ENCODE measurements at regions not wholly inside any gene's neighbourhood (a gene's known extent, or its start where the extent isn't known, plus 50 kb on each side); places are given as distances from the start of the nearest gene placed in this dataset.
"Not testable (repeated sequence)": the region's sequence is repeated elsewhere in the genome, so short reads cannot be mapped to it uniquely, and the experiment has no call there.

DNA sequence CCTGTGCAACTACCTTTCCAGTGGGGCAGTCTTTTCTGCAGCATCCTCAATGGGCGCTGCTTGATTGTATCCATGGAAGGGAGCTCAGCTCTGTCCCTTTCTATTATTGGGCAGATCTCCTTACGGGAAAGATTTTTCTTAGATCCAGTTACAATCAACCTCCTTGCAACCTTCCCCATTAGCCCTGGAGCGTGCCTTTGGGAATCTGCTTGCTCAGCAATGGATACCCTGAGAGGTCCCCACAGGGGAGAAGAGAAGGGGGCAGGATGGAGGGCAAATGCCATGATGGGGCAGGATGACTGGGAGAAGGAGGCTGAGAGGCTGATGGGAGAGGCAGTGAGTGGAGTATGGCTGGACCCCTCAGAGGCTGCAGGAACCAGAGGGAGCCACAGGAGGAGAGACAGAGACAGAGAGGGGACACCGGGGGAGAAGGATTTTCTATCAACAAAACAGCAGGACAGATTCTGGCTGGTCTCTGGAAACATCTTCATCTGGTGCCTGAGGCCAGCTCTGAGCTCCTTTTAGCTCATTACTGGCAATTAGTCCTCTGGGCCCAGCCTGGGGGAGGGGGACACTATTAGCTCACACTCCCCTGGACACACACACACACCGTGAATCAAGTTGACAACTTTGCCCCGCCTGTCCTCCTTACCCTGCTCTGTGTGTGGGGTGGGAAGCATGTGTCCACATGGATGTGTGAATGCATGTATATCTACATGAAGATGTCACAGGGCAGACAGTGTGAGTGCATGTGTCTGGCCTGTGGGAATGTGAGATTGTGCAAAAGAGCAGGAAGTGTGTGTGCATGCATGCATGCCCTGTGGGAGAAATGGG lies 80.8 kb upstream of the PAX2 start:
- DNase-seq (ENCODE audit: low spot score): no peak

GRCh38 chr10:100666634-100667033 lies 78.7 kb upstream of the PAX2 start:
- DNase-seq (ENCODE audit: low spot score): not testable (repeated sequence)

DNA sequence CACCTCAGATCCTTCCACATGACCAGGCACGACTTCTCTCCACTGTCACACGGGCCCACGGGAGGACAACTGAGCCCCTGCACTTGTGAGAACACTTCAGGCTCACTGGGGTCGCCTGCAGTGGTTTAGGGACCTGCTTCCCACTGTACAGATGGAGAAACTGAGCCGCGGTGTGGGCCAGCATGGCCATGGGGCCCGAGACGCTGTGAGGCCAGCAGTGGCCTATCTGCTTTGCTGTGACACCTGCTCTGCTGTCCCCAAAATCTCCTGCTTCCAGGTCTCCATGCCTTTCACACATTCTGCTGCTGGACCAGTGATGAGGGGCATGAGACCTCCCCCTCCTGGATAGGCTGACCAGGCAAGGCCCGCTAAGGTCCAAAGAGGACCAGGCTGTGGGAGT lies 75.8 kb upstream of the PAX2 start:
- no peak for DNase-seq (ENCODE audit: low spot score)

- no peak for DNase-seq (ENCODE audit: low spot score)
Measured at GRCh38 chr10:100670368-100670767, 75.0 kb upstream of the PAX2 start.

- peak; percentile 78 for DNase-seq (ENCODE audit: low spot score)
Measured at GRCh38 chr10:100670828-100671479, 74.4 kb upstream of the PAX2 start.

DNA sequence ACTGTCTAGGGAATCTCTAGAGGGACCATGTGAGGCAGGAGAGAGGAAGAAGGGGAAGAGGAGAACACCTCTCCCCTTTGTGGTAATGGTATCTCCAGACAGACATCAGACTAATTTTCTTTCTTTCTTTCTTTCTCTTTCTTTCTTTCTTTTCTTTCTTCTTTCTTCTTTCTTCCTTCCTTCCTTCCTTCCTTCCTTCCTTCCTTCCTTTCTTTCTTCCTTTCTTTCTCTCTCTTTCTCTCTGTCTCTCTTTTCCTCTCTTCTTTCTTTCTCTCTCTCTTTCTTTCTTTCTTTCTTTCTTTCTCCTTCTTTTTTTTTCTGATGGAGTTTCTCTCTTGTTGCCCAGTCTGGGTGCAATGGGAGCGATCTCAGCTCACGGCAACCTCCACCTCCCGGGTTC lies 73.2 kb upstream of the PAX2 start:
- DNase-seq (ENCODE audit: low spot score): no peak

- DNase-seq (ENCODE audit: low spot score): no peak
Measured at GRCh38 chr10:100677290-100677945, 68.0 kb upstream of the PAX2 start.

GRCh38 chr10:100679327-100679726 lies 66.1 kb upstream of the PAX2 start:
- DNase-seq (ENCODE audit: low spot score): no peak

- no peak for DNase-seq (ENCODE audit: low spot score)
Measured at GRCh38 chr10:100683004-100683403, 62.4 kb upstream of the PAX2 start.

GRCh38 chr10:100683545-100684300 lies 61.7 kb upstream of the PAX2 start:
- DNase-seq (ENCODE audit: low spot score): no peak

- no peak for DNase-seq (ENCODE audit: low spot score)
Measured at GRCh38 chr10:100684688-100685235, 60.6 kb upstream of the PAX2 start.

DNA sequence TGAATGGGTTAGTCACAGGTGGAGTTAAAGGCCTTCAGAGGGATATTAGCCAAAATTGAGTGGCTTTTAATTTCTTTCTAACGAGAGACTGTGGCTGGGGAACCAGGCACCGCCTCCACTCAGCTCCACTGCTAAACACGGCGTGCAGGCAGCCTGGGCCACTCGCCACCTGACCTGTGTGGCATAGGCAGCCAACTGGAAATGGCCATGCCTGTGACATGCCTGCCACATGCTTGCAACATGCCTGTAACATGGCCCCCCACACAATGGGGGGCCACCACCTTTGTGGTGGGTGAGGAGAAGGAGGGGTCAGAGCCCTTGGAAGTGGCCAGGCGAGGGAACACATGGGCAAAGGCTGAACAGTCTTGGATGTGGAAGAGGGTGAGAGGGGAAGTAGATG lies 60.1 kb upstream of the PAX2 start:
- no peak for DNase-seq (ENCODE audit: low spot score)

DNA sequence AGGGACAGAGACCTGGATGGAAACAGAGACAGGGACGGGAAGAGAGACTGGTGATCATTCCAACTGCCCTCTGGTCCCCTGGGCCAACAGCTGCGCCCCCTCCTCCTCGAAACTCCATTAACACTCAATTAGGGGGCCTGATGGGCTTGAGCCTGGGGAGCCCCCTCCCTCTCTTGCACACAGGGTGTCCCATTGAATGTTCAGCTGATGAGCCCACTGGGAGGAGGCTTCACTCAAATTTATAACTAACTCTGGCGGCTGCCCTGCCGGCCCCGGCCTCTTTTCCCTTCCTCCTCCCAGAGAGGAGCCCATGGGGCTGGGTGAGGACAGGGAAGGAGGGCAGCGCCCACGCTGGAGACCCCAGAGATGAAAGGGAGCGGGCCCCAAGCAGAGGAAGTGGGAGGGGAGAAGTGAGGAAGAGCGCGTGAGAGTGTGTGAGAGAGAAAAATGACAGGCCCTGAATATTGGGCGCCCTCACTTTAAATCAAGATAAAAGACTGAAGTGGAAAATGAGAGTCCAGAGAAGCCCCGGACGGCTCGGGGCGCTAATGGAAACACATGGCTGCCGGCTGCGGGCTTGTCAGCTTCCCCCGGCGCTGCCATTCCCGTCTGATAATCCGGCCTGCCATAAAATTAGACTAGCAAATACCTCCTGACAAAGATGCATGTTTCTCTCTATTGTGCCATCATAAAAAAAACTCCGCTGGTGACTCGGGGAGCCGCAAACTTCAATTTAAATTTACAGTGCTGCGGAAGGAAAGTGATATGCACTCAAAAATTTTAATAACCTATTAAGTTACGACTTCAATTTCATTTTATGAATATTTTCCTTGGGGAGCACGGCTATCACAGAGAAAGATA lies 58.0 kb upstream of the PAX2 start:
- DNase-seq (ENCODE audit: low spot score): no peak

GRCh38 chr10:100688201-100688600 lies 57.2 kb upstream of the PAX2 start:
- no peak for DNase-seq (ENCODE audit: low spot score)

GRCh38 chr10:100693821-100694220 lies 51.6 kb upstream of the PAX2 start:
- no peak for DNase-seq (ENCODE audit: low spot score)
